A673 (cell line): ENCODE measurements at regions not wholly inside any gene's neighbourhood (a gene's known extent, or its start where the extent isn't known, plus 50 kb on each side); places are given as distances from the start of the nearest gene placed in this dataset.

Experiments used
- BruUV-seq: library from RNA; stranded (reverse); fragments of 400-500 nt; replicated peaks from 2 replicates; lab custom pipeline; 2021; lab: Mats Ljungman, UMichigan
- CTCF ChIA-PET: fragments of 300-600 bp; sonication (Branson Sonifier 250); formaldehyde crosslinking; loops from one replicate; lab custom pipeline; 2022; ENCODE audit warnings: antibody characterized with exemption; lab: Charles Lee
- POLR2A ChIA-PET: fragments of 300-600 bp; sonication (Branson Sonifier 250); formaldehyde crosslinking; loops from one replicate; lab custom pipeline; 2022; ENCODE audit warnings: antibody characterized with exemption; ENCODE audit not compliant: low non-redundant PET; lab: Charles Lee
- DNase-seq: peaks from one replicate; pipeline ENCODE4 v3.0.0-alpha.2; 2015; ENCODE audit warnings: low spot score
- H3K27ac ChIP-seq: fragments of 200-600 bp; sonication (generic); 2 replicates; pipeline ENCODE4 v1.5.1; 2016; ENCODE audit warnings: mixed run types, low read depth, mild to moderate bottlenecking, mixed read lengths, antibody characterized with exemption, low read length; ENCODE audit not compliant: poor library complexity, severe bottlenecking
- H3K27me3 ChIP-seq: fragments of 200-600 bp; sonication (generic); replicated peaks from 2 replicates; pipeline ENCODE4 v1.6.1; 2017; ENCODE audit warnings: mixed run types, low read depth, mild to moderate bottlenecking, mixed read lengths, antibody characterized with exemption, low read length; ENCODE audit not compliant: insufficient read depth, poor library complexity
- H3K36me3 ChIP-seq: fragments of 200-600 bp; sonication (generic); 2 replicates; pipeline ENCODE4 v1.6.1; 2016; ENCODE audit warnings: mixed run types, mild to moderate bottlenecking, mixed read lengths, antibody characterized with exemption, low read length; ENCODE audit not compliant: insufficient read depth, poor library complexity, severe bottlenecking
- H3K4me1 ChIP-seq: fragments of 200-600 bp; sonication (generic); 2 replicates; pipeline ENCODE4 v1.6.1; 2017; ENCODE audit warnings: mixed run types, mild to moderate bottlenecking, mixed read lengths, antibody characterized with exemption, low read length; ENCODE audit not compliant: insufficient read depth, poor library complexity, severe bottlenecking
- H3K4me3 ChIP-seq: fragments of 200-600 bp; sonication (generic); 2 replicates; pipeline ENCODE4 v1.5.1; 2016; ENCODE audit warnings: low read depth, mixed run types, mild to moderate bottlenecking, mixed read lengths, low read length; ENCODE audit not compliant: poor library complexity, severe bottlenecking
- H3K9me3 ChIP-seq: fragments of 200-600 bp; sonication (generic); 2 replicates; pipeline ENCODE4 v1.6.1; 2016; ENCODE audit warnings: mixed run types, low read depth, mild to moderate bottlenecking, mixed read lengths, antibody characterized with exemption, low read length; ENCODE audit not compliant: poor library complexity, severe bottlenecking
- EZH2 ChIP-seq: fragments of 200-600 bp; sonication (generic); IDR thresholded peaks from 2 replicates; pipeline ENCODE4 v1.6.1; 2017; ENCODE audit warnings: borderline replicate concordance, low read depth, mild to moderate bottlenecking, mixed read lengths, antibody characterized with exemption, low read length; ENCODE audit not compliant: poor library complexity, severe bottlenecking
- intact Hi-C: fragments of 100-400 bp; cut with micrococcal nuclease; formaldehyde crosslinking; loops from one replicate; pipeline ENCODE4 v1.10.0; 2022; ENCODE audit not compliant: unreplicated experiment
- TF ChIP-seq, protein P1 (sequence below): fragments of 300-800, 200-600 bp; sonication (generic); conservative IDR thresholded peaks from 2 replicates; pipeline ENCODE4 v1.5.1; 2017; ENCODE audit warnings: low read depth, mild to moderate bottlenecking, antibody characterized with exemption, low read length, moderate library complexity, mixed read lengths

DNA sequence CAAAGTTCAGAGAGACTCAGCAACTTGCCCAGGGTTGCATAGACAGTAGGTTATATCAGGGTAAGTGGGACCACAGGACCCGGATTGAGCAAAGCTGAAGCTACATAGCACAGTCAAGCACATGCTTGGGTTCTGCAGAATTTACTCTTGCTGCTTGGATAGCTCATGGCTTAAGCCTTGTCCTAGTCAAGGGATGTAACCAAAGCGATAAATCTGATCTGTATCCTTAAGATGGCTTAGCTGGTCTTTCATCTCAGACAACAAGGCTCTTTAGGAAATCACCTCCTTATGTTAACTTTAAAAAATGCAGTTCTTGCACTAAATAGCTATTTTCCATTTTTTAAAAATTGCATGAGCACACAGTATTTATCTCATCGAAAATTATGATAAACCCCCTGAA, 158.5 kb downstream of the LPIN1 start:
- DNase-seq: no peak
- BruUV-seq: no TSS peak
- intact Hi-C loops: no loop called here
- Histone ChIP-seq H3K9me3 (no peaks in the 10 kb centered on the region), H3K27ac (no peak overlapping the region), H3K27me3 (no peaks in the 10 kb centered on the region), H3K4me3 (no peak overlapping the region), H3K4me1 (no peaks in the 10 kb centered on the region), H3K36me3 (no peaks in the 10 kb centered on the region)
- ChIA-PET CTCF (interaction anchor here (0.7 kb wide), 1 partner anchor 1349 kb away, joined by 3 read pairs; no protein-coding TSS in a partner anchor), POLR2A (no interaction called here)
- TF ChIP-seq EZH2: no peak
- TF ChIP-seq, protein P1, sequence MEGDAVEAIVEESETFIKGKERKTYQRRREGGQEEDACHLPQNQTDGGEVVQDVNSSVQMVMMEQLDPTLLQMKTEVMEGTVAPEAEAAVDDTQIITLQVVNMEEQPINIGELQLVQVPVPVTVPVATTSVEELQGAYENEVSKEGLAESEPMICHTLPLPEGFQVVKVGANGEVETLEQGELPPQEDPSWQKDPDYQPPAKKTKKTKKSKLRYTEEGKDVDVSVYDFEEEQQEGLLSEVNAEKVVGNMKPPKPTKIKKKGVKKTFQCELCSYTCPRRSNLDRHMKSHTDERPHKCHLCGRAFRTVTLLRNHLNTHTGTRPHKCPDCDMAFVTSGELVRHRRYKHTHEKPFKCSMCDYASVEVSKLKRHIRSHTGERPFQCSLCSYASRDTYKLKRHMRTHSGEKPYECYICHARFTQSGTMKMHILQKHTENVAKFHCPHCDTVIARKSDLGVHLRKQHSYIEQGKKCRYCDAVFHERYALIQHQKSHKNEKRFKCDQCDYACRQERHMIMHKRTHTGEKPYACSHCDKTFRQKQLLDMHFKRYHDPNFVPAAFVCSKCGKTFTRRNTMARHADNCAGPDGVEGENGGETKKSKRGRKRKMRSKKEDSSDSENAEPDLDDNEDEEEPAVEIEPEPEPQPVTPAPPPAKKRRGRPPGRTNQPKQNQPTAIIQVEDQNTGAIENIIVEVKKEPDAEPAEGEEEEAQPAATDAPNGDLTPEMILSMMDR: no peak

DNA sequence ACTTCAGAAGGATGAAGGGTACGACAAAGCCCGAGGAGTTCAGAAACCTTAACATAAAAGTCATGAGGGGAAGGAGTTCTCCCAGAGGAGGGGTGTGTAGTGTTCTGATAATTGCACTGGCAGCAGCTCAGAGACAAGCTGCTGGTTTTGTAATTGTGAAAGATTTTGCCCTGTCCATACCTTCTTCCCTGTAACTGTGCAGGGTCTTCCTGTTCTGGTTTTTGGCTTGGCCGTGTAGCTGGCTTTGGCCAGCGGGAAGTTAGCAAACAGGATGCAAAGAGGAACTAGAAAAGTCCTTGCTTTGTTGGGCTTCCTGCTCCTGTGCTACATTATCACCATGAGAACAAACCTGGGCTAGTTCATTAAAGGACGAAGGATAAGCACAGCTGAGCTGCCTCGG, 160.8 kb downstream of the LPIN1 start:
- Histone ChIP-seq H3K9me3 (no peaks in the 10 kb centered on the region), H3K4me3 (no peak overlapping the region), H3K36me3 (no peaks in the 10 kb centered on the region), H3K27ac (no peak overlapping the region), H3K27me3 (no peaks in the 10 kb centered on the region), H3K4me1 (no peaks in the 10 kb centered on the region)
- no peak for DNase-seq
- POLR2A ChIA-PET: no interaction called here
- no TSS peak for BruUV-seq
- TF ChIP-seq EZH2: no peak
- TF ChIP-seq, protein P1: no peak
- CTCF ChIA-PET: no interaction called here
- intact Hi-C loops: no loop called here

DNA sequence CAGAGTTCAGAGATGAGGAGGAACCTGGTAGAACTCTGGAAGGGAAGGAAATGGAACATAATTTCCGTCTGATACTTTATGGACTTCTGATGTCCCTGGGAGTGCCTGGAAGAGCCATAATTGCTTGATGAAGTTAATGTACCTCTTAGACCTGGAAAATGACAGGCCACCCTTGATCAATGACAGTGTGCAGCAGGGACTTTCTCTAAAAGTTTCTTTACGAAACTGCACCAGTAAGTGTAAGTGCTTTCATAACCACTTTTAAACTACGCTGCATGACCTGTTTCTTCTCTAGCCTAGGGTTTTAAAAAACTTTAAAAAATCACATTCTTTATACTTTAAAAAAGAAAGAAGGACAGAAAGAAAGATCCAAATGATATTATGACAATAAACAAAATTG, 164.5 kb downstream of the LPIN1 start:
- Histone ChIP-seq H3K27me3 (no peaks in the 10 kb centered on the region), H3K9me3 (no peaks in the 10 kb centered on the region), H3K36me3 (no peaks in the 10 kb centered on the region), H3K4me1 (no peaks in the 10 kb centered on the region), H3K4me3 (no peak overlapping the region), H3K27ac (no peak overlapping the region)
- CTCF ChIA-PET: no interaction called here
- intact Hi-C loops: no loop called here
- TF ChIP-seq, protein P1: no peak
- TF ChIP-seq EZH2: no peak
- DNase-seq: no peak
- POLR2A ChIA-PET: no interaction called here
- BruUV-seq: no TSS peak
